Renal cortex interstitium (tissue), 11 donors: ENCODE measurements at regions not wholly inside any gene's neighbourhood (a gene's known extent, or its start where the extent isn't known, plus 50 kb on each side); places are given as distances from the start of the nearest gene placed in this dataset.
"Not testable (repeated sequence)": the region's sequence is repeated elsewhere in the genome, so short reads cannot be mapped to it uniquely, and the experiment has no call there.

Experiments used
- DNase-seq, 11 donors: peaks; one replicate each; pipeline ENCODE4 v3.0.0-alpha.2; 2013; ENCODE audit warnings: low read depth in 9 of 11, low spot score in 4 of 11; ENCODE audit errors: extremely low read depth in 1 of 11

DNA sequence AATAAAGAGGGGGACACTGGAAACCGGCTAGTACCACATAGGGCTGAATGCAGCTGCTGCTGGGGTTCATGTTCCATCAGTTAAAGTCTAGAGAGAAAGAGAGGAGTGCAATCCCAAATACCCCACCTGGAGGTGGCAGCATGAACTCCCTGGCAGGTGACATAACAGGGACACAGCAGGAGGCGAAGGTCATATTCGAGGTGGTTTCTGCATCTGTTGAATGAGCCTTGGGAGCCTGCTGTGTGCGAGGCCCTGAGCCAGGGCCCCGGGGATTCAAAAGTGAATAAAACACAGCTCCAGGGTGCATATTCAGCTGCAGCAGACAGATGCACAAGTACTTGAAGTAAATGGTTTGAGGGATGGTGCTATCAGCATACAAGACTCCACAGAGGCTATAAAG lies 456.8 kb downstream of the SETD4 start:
- no peak for DNase-seq

DNA sequence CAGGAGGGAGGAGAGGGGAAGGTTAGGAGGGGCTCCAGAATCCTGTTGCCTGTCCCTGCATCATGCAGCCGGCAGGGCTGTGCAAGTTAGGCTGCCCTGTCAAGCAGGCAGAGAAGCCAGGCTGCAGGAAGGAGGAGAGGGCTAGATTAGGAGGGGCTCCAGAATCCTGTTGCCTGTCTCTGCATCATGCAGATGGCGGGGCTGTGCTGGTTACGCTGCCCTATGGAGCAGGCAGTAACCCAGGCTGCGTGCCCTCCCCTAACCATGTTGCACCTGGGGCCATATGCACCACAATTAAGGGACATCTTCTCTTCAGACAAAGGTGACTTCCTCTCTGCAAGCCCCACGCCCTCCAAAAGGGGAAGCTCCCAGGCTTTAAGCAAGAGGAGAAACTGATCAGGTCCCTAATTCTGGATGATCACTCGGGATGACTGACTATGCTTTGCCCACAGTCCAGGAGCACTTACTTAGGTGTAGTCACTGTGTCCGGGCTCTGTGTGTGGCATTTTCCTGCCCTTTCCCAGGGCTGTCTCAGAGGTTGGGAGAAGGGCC lies 457.4 kb downstream of the SETD4 start:
- no peak for DNase-seq

DNA sequence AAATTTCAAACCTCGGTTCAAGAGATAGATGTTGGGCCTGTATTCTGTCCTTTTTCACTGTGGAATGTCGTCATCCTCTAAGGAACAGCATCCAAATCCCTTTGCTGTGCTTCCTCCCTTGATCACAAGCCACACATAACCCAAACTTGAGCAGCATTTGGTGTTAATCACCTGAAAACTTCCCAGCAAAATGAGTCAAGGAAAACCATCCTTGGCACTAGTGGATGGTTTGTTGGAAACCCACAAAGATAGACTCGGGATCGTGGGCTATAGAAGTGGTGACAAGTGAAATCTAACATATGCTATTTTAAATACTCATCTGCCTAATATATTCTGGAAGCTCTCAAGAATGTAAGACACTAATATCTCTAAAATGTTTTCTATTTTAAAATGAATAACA lies 459.1 kb downstream of the SETD4 start:
- DNase-seq: no peak

DNA sequence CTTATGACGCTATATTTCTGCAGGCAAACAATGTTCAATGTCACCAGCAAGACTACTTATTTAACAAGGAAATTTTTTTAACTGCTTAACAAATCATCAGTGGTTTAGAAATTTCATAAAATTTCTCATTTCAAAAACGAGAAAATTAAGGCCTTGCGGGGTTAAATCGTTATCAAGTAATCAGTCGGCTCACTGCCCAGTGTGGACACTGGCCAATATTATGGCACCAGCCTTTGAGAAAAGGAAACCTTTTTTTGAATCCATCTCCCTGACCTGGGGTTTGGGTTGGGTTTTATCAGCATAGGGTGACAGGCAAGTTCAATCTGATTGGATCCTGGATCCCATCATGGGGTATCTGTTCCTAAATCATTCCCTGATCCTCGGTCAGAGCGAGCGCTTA lies 461.2 kb downstream of the SETD4 start:
- no peak for DNase-seq

DNA sequence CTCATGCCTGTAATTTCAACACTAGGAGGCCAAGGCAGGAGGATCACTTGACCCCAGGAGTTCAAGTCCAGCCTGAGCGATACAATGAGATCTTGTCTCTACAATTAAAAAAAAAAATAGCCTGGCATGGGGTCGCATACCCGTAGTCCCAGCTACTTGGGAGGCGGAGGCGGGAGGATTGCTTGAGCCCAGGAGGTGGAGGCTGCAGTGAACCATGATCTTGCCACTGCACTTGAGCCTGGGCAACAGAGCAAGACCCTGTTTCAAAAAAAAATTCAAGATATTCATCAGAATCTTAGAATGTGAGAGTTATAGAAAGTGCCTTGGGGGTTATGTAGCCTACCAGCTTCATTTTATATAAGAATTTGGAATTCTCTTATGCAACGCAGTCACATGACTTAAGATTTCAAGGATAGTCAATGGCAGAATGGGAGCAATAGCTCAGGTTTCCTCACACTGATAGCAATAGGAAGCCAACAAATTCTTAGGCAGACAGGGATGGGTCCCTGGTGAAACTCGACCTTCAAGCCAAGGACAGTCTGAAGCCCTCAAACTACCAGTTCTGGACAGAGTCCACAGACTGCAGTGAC lies 462.5 kb downstream of the SETD4 start:
- DNase-seq: no peak

DNA sequence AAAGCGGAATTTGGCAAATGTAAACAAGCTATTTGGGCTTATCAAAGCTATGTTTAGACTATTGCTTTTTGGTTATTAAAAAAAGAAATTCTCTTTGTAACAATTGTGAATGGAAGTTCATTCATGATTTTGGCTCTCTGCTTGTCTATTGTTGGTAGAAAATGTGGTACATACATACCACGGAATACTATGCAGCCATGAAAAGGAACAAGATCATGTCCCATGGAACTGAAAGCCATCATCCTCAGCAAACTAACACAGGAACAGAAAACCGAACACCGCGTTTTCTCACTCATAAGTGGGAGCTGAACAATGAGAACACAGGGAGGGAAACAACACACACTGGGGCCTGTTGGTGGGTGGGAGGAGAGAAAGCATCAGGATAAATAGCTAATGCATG lies 465.4 kb downstream of the SETD4 start:
- no peak for DNase-seq

DNA sequence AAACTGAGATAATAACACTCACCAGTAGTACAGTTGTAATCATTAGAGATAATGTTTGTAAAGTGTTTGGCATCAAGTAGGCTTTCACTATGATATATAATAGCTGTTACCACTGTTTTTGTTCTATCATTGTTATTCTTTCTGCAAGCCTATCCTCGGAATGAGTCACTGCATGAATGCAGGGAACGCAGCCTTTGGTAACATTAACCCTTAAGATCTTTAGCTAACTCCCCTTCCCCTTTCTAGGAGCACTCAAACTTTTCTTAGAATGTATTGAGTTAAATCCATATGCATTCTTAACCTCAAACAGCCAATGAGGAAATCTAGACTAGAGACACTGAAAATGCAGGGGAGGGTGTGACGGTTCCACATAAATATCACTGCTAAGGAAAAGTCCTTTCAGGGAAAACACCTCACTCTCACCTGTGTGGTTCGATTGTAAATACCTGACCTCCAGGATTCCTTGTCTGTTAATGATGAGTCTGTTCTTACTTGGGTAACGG lies 467.3 kb downstream of the SETD4 start:
- no peak for DNase-seq

DNA sequence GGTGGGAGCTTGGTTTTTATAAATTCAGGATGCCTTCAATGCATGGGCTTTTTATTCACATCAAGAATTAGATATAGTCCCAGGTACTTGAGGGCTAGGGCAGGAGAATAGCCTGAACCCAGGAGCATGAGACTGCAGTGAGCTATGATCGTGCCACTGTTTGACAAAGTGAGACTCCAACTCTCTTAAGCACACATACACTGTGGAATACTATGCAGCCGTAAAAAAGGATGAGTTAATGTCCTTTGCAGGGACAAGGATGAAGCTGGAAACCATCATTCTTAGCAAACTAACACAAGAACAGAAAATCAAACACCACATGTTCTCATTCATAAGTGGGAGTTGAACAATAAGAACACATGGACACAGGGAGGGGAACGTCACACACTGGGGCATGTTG lies 470.0 kb downstream of the SETD4 start:
- DNase-seq: not testable (repeated sequence)

DNA sequence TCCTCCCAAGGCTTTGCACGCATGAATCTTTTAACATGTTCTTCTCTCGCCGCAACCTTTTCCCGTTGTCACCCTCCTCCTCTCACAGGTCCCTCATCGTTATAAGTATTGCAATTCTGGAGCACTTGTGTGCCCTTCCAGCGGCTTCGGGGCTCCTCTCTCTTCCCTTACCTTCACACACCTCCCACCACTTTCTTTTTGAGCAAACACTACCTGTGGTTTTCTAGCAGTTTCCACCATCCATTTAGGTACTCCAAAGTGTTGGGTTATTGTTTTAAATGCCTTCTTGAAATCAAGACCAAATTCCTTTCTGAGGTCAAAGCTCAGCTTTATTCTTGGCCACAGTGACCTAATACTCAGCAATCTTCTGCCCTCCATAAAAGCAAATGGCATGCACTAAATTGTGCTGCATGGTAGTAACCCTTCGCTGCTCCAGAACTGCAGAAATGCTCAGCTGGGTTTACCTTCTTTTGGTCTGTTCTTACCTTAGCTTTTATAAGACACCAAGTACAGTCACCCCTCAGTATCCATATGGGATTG lies 472.4 kb downstream of the SETD4 start:
- DNase-seq: no peak

DNA sequence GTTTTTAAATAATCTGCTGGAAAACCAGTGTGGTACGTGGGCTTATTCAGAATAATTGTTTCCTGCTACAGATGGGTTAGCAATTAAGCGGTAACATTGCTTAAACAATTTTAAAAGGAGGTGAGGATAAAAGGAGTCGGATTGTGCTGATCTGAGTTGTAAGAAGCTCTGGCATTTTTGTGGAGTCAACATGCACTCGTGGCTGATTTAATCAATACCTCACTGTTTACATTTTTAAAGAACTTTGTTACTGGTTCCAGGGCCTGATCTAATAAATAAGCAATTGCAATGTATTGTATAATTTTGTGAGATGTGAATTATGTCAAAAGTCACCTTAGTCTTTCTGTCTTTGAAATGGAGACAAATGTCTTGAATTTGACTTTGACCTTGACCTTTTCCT lies 474.0 kb downstream of the SETD4 start:
- no peak for DNase-seq

DNA sequence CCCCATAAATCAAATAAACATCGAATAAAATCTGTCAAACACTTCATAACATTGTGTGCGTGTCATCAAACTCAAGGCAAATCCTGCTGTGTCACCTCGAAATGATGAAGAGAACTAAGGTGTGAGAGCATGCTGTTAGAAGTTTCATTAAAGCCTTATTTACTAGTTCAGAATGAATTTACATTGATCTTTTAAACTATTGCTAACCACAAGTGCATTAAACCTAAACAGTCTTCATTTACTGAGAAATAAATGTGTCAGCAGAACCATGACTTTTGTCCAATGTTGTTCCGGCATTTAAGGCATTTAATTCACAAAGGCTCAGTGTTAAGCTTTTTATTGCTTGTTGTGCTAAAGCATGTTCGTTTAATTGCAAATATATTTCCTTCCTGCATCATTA lies 474.4 kb downstream of the SETD4 start:
- no peak for DNase-seq

DNA sequence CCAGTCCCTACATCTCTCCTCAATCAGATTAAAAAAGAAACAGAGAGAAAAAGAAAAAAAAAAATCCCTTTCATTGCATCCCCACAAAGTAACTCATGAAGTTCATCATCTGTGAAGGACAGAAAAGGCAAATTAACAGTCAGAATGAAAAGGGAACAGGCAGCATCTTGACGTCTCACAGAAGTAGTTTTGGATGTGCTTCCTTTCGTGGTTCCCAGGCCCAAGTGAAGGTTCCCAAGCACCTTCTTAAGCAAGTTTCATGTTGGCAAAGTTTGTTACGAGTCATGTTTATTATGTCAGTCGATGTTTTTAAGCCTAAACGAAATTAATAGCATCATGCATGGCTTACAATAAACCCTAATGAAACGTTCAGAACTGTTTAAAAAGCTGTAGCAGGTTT lies 475.2 kb downstream of the SETD4 start:
- DNase-seq: no peak

DNA sequence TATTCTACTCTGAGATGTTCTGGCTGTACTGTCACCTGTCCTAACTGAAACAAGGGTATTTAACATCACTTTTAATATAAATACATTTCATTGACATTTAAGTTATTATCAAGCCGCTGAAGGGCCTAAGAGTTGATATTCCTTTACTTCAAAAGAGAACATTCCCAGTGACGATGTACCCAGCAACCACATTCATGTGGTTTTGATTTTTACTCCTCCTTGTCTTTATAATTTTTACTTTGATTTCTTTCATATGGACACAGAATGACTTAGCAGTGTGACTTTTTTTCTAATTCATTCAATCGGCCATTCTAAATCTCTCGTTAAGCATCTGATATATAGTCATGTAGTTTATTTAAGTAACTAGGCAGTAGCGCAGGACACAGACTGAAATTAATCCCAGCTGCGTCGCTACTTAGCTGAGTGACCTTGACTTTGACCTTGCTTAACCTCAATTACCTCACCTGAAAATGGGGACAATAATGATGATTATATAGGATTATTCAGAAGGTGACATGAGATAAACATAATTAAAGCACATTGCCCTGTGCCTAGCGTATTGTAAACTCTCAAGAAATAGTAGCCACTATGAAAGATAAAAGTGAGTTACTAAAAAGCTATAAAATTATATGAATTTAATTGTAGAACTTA lies 476.6 kb downstream of the SETD4 start:
- DNase-seq: no peak

DNA sequence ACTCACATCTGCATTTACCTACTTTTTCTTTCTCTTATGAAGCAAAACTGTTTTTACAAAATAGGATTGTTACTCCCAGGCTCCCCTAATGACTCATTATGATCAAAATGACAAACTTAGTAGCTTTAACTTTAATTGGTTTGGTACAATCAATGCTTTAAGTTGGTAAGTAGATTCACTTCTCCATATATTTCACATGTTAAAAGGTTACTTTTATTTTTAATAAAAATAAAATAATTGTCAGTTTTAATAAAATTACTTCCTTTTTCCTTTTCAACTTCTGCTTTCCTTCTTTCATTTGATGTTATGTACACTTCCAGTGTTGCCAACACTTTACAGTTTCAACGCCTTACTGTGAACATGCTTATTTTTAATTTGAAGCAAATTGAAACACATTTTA lies 477.6 kb downstream of the SETD4 start:
- no peak for DNase-seq

DNA sequence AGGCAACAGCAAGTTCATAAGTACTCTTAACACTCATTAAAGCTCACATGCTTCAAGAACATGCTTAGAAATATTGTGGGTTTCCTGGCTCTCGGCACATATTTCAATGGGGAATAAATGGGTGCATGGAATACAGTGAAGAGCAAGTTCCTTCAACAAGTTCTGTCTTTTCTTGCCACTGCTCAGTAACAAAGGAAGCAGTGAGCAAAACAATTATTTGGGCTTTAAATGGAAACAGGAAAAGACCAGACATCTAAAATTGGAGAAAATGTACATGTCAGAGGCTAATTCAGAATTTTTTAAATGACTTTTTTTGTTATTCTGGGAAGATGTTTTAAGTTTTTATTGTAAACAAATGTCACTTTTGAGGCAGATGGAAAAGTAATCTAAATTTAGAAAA lies 478.7 kb downstream of the SETD4 start:
- no peak for DNase-seq

DNA sequence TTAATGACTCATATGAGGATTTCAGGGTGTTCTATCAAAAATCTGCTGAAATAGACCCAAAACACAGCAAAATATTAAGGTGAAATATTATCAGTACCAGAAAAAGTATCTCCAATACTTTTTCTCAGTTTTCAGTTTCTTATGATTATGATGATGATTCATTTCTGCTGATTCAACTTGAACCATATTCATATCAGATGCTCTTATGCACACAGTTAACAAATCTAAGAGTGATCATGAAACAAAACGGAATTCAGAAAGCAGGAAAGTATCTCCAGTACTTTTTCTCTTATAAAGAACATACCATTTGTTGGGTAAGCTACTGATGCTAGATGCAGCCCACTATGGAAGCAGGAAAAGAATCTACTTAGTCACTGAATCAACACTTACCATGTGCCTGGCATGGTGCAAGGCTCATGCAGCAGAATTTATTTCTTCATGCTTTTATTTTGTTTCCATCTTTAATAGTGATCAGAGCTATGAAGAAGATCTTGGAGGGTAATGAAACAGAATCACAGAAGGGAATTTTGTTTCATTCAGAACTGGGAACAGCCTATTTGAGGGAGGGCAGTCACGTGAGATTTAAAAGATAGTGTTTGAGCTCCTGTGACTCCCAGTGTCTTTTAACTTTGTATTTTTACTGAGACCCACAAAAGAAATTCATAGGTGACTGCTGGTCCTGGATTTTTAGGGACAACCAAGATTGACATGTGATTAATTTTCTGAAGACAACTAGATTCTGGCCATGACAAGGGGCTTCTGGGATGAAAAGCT lies 480.6 kb downstream of the SETD4 start:
- no peak for DNase-seq

DNA sequence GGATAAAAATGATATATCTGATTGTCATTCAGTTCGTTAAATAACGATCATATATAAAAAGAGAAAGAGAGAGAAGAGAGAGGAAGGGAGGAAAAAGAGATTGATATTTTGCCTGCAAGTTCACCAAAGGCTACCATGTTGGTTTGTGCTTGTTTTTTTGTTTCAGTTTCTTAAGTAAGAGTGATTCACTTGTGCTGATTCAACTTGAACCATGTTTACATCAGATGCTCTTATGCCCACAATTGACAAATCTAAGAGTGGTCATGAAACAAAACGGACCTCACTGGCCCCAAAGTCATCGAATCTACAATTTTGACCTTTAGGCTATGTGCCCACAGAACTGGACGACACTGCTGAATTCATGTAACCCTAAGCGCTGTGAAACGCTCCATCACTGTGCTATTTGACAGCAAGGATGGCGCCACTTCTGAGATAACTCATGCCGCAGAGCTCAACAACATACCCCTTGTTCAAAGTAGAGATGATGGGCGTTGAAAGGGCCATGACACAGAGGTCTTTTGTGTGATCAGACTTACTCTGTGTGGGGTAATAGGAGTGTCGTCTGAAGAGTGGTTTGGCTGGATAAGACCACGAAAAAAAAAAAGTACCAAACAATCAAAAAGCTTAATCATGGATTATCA lies 481.4 kb downstream of the SETD4 start:
- no peak for DNase-seq

DNA sequence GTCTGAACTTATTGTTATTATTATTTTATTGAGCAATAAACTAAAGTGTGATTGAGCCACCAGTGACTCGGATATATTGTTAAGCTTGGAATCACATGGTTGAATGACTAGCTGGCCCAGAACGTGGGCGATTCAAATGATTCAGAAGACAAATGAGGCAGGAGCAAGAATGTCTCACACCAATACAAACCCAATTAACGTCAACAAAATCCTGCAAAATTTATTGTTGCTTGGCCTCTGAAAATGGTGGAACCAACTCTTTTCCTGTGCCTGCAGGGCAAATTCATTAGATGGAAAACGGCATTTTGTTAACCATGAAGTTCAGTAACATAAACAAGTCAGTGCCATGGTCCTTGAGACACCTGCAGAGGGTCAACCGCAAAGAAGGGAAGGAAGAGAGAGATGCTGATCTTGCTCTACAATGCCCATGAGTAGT lies 482.0 kb downstream of the SETD4 start:
- DNase-seq: no peak

DNA sequence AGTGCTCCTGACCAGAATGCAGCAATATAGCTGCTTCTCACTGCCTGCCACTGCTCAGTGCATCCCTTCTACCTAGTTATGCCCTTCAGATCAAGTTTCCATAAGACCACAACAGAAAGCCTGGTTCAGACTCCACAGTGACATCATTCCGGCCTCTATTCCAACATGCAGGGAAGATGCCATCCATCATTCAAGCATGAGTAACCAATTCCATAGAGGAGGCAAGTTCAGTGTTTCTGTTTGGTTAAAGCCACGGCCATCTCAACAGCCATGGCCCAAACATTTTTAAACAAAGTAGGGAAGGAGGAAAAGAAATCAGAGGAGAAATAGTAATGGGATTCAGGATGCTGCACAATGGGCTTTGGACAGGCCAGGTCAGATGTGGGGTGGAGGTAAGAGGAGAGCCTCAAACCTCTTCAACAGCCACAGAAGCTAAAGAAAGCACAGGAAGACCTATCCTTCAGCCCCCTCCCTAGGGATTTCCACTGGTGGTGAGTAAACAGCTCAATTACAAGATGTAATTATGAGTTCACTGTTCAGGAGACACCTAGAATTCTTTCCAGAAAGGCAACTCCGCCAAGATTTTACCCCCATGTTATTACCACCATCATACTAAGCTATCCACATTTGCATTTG lies 484.9 kb downstream of the SETD4 start:
- peak in 7 of 11 donors; percentile 10 to 28 (median 17) for DNase-seq
